Epidermal melanocyte (primary cell): ENCODE measurements at regions not wholly inside any gene's neighbourhood (a gene's known extent, or its start where the extent isn't known, plus 50 kb on each side); places are given as distances from the start of the nearest gene placed in this dataset.

Experiments
- DNase-seq: peaks from one replicate; pipeline ENCODE4 v3.0.0; 2011; ENCODE audit warnings: low spot score; ENCODE audit not compliant: insufficient read length

DNA sequence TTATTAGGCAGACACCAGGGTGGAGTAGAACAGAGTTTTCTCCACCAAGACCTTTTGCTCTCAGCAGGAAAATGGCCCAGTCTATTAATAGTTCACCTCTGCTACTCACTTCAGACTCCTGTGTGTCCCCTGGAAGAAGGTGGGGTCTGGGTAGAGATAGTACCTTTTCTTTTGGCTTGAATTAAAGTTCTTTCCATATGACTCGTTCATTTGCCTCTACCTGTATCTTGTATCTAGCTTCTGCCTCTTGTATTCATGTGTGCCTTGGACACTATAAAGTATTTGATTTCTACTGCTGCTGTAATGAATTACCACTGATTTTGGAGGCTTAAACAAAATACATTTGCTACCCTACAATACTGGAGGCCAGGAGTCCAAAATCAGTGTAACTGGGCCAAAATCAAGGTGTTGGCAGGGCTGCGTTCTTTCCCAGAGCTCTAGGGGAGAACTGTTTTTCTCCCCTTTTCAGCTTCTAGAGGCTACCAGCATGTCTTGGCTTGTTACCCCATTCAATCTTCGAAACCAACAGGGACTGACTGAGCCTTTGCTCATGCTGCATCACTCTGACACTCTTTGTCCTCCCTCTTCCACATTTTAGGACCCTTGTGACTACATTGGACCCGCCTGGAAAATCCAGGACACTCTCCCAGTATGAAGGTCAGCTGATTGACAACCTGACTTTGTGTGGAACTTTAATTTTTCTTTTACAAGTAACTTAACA, 155.6 kb upstream of the PRSS58 start:
- no peak for DNase-seq

DNA sequence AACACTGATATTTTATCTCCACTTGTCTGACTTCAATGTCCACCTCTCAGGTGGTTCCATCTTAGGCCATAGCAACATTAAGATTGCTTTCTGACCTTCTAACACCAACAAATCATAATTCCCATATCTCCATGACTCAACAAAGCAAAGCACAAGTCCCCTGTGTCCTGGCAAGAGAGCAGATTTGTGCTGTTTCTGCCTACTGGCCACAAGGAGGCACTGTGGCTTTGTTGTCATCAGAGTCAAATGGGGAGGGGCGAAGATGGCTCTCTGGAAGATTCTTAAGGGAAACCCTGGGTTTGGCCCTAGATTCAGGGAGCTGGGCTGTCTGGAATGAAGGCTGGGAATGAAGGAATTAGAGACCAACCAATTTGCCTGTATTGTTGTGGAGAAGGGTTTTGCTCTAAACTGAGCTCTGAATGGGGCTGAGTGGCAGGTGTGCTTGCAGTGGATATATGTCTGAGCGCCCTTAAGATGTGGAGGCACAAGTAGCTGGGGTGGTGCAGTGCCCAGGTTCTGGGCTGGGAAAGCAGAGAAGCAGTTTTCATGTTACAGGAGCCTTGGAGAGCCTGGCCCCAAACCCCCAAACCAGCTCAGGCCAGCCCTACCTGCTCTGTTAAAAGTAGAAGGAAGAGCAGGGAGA, 154.8 kb upstream of the PRSS58 start:
- no peak for DNase-seq

DNA sequence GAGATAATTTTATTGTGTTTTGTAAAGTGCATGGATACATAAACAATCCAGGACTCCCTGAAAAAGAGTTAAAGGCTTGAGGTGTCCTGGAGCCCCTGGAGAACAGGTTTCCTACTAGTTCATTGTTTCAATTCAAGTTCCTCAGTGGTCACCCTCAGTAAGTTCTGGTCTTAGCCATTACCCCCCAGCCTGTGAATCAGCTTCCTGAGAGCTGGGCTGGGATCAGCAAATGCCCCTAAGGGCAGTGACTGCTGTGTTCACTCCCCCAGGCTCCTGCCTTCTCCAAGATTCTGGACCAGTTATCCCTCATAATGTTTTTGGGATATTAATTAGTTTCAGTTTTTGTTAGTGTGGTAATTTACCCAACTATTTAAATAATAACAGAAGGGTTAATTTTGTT, 151.6 kb upstream of the PRSS58 start:
- no peak for DNase-seq

DNA sequence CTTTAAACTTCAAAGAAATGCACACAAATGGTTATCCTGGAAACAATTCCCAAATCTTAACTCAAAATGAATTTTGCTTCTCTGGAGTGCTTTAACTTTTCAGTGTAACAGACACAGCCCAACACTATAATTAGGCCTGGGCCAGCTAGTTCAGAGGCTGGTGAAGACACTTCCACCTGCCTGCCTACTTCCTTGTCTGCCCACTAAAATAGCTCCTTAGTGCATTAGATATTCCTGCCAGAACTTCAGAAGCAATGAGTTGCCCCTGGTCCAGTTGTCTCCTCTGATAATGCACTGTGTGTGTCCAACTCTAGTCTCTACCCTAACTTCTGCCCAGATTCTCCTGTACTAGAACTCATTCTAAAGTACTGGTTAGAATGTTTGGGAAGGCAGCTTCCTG, 150.9 kb upstream of the PRSS58 start:
- no peak for DNase-seq

DNA sequence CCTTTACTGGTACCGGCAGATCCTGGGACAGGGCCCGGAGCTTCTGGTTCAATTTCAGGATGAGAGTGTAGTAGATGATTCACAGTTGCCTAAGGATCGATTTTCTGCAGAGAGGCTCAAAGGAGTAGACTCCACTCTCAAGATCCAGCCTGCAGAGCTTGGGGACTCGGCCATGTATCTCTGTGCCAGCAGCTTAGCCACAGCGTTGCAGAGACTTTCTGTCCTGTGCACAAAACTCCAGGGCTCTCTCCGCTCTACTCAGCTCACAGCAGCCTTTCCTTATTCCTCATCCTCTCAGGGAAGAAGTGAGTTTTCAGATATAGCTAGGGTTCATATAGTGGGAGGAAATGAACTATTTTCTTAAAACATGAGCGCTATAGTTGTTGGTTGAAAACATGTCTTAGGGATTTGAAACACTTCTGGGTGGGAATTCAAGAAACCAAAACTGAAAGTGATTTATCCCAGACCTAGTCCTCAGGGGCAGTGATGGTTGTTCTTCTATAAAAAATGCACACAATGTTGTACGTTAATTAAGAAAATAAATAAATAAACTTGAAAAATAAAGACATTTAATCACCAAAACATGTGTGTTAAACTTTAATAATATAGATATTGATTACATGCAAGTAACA, 150.2 kb upstream of the PRSS58 start:
- DNase-seq = no peak

DNA sequence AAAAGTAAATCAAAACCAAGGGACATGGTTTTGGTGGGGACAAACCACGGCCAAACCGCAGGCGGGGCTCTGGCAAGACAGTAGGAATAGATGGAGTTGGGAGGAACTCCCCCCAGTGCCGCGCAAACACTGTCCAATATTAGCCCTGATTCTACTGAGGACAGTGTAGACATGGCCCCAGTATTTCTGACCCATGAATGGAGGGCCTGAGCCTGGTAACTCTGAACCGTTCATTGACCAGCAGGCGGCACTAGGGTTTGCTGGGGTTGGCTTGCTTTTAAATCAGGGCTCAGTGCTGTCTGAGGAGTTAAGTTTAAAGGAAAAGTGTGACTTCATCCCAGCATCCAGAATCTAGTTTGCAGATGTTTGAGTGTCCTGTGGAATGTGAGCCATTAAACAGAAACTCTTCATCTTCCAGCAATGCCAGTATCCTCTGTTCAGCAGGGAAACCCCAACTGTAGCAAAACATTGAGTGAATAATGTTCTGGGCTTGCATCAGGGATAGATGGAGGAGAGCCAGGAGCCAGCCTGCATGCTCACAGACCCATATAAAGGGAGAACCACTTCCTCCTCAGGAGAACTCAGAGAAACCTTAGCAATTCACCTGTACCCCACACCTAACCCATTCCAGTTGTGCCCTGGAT, 147.4 kb upstream of the PRSS58 start:
- DNase-seq = no peak

DNA sequence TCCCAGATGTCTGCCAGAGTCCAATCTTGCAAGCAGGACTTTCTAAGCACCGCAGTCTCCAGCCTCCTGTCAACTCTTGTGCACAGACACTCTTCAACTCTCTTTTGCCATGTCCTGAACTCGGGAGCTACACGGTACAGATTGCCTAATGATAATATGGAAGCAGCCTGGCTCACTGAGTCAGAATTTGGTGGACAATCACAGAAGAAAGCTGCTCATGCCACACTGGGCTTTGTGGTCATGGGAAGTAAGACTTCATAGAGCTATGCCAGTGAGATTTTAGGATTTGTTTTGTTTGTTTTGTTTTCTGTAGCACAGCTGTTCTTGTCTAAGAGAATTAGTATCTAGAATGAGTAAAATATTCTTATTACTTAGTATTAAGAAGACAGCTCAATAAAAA, 144.1 kb upstream of the PRSS58 start:
- DNase-seq = no peak

DNA sequence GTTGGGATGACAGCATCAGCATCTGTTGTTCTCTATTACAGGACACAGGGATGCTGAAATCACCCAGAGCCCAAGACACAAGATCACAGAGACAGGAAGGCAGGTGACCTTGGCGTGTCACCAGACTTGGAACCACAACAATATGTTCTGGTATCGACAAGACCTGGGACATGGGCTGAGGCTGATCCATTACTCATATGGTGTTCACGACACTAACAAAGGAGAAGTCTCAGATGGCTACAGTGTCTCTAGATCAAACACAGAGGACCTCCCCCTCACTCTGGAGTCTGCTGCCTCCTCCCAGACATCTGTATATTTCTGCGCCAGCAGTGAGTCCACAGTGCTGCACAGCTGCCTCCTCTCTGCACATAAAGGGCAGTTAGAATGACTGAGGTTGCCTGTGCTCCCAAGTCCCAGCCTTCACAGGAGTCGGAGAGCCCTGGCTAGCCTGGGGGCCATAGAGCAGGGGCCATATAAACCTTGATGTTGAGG, 142.2 kb upstream of the PRSS58 start:
- no peak for DNase-seq

DNA sequence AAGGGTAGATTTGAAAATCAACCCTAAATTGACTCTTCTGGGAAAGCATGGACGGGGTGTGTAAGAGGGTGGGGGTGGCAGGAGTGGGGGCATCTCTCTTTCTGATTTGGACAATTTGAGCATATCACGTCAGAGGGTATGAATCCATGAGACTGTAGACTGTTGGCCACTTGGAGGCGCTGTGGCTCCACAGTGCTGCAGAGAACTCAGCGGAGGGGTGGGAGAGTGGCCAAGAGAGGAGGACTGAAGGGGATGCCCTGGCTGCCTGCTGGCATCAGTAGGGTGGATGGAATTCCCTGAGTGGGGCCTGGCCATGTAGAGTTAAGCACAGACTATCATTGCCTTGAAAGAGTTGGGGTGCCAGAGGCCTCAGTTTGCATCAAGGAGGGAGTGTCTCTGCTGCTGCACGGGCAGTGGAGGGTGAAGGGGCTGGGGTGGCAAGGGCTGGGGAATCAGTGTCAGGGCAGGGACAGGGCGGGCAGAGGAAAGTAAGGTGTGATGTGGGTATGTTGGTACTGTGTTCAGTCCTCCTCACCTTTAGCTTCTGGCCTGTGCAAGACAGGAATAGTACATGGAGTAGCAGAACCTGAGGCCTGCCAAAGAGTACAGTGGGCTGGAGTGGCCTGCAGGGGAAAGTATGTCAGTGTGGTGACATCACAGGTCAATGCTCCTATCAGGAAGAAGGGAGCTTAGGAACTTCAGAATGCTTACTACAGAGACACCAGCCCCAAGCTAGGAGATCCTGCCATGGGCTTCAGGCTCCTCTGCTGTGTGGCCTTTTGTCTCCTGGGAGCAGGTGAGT, 133.5 kb upstream of the PRSS58 start:
- DNase-seq = no peak

DNA sequence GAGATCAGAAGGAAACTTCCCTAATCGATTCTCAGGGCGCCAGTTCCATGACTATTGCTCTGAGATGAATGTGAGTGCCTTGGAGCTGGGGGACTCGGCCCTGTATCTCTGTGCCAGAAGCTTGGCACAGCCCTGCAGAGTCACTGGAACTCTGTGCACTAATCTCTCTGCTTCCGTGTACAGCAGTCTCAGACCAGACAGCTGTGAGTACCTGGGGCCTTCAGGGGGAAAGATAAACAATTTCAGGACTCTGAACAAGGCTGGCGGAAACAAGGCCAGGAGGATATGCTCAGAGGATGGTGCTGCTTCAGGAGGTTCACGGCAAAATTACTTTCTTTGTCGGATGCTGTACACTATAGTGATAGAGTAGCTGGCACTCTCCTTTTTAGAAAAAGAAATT, 131.7 kb upstream of the PRSS58 start:
- no peak for DNase-seq

DNA sequence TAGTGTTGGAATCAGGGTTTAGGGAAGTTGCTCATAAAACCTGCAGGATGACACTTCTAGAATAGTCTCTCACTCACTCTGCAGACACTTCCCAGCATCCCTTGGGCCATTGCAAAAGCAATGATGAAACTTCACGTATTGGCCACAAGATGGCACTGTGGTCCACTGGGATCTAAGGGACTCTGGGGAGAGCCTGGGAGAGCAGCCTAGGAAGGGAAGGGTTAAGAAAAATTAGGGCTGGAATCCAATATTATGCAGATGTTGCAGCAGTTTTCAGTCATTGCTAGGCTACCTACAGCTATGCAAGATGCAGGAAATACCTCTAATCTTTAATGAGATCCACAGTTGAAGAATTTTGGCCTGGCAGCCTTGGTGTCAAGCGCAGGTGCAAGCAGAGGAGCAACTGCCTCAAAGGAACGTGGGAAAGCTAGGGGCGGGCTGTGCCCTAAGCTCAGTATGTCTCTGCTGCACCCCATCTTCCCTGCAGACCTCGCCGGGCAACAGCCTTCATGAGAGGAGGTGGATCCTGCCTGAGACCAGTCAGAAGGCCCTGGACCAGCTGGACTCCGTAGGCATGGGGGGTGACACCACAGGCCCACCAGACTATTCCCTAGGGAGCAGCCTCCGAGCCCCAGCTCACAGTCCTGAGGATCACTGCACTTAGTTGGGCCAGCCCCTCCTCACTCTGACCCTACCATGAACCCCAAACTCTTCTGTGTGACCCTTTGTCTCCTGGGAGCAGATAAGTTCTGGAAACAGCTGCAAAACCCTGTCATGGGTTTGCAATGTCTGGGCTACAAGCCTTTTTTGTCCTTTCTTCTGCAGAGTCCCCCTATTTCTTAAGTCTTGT, 127.9 kb upstream of the PRSS58 start:
- DNase-seq = no peak

DNA sequence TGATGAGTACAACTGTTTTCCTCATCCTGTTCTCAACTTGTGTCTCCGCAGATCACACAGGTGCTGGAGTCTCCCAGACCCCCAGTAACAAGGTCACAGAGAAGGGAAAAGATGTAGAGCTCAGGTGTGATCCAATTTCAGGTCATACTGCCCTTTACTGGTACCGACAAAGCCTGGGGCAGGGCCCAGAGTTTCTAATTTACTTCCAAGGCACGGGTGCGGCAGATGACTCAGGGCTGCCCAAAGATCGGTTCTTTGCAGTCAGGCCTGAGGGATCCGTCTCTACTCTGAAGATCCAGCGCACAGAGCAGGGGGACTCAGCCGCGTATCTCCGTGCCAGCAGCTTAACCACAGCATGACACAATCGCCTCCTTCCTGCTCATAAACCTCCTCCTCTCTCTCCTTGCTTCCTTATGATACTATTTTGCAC, 126.7 kb upstream of the PRSS58 start:
- DNase-seq = no peak

DNA sequence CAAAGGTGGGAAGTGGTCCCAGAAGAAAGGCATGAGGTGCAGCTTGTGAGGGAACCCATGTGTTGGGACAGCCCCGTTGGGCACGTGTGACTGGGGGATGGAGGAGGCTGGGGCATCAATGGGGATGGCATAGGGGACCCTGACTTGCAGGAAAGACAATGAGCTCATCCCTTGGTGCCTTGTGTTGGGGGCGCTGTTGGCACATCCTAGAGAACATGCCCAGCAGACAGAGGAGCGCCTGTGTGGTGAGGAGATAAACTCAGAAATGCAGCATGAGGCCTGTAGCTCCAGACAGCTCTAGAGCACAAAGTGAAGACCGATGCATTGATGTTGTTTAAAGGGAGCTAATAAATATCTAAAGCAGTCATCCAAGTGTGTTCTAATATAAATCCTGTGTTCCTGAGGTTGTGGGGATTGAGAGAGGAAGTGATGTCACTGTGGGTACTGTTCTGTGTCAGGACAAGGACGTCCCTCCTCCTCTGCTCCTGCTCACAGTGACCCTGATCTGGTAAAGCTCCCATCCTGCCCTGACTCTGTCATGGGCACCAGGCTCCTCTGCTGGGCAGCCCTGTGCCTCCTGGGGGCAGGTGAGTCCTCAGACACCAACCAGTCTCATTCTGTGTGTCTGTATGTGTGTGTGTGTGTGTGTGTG, 126.1 kb upstream of the PRSS58 start:
- no peak for DNase-seq

DNA sequence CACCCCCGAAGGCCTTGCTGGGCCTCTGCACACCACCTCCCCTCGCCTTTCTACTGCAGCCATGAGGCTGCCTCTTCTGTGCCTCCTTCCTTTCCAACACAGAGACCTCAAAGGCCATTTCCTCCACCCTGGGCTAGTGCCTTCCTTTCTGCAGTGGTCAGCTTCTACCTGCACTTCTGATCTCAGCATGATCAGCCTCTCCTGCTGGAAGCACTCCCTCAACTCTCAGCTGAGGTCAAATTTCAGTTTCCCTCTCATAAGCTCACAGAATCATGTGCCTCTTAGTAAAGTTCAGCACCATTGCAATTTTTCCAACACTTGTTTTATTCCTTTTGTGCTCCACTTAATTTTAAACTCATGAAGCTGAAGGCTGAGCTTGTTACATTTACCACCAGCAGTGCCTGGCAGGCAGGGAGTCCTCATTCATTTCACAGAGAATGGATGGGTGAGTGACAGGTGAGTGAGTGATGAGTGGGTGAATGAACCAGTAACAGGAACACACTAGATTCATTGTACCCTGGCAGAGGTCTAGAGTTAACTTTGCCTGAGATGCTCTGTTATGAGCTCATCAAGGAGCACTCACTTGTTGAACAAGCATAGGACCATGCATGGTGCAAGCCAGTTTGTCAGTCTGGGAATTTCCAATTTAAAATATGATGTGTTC, 124.0 kb upstream of the PRSS58 start:
- DNase-seq = no peak

DNA sequence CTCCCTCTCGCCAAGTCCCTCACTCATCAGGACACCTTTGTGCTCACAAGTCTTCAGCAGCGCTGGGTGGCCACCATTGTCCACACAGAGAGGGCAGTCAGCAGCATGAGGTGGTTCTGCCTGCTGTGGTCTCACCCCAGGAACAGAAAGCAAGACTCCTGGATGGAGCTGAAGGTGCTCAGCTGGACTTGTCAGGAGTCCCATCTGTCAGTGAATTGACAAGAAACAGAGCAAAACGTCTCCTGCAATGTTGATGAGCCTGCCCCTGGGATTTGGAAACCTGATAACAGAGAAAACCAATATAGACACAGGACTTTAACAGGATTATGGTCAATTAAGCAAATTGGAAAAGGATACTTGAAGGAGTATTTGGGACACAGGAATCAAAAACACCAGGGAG, 122.2 kb upstream of the PRSS58 start:
- DNase-seq = no peak

DNA sequence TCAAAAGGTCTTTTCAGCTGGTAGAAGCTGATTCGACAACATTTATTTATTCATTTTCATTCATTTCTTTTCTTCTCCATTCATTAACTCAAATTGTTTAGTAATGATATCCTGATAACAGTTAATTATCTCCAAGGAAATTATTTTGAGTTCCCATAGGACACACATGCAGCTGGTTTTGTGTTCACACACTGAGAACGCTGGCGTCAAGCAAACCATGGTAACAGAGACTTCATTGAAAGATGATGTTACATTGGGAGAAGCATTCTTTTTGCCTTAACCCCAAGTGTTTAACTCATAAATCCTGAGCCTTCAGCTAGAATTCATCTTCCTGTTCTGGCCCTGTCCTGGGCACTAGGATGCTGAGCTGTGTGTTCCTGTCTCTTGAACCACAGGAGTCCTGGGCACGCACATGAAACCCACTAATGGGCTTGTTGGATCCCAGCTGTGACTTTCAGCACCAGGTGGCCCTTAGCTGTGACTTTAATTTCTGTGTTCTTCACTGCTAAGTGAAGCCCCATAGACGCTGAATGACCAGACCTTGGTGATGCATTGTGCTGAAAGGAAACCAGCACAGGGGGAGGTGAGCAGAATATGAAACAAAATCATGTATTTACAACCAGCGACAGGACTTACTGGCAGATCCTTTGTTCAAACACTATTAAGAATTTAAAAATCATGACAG, 121.5 kb upstream of the PRSS58 start:
- DNase-seq = no peak

DNA sequence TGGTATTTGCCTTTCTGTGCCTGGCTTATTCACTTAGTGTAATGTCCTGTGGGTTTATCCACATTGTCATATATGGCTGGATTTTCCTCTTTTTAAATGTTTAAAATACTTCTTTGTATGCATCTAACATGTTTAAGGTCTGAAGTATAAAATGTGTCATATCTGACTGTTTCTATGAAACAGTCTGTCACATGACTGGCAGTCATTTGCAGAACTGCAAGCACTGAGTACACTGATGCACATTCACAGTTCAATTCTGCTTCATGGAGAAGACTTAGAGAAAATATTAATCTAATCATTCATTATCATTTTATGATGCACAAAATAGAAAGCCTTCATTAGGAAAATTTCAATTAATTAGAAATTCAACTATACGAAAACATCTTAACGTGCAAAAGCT, 119.7 kb upstream of the PRSS58 start:
- no peak for DNase-seq

DNA sequence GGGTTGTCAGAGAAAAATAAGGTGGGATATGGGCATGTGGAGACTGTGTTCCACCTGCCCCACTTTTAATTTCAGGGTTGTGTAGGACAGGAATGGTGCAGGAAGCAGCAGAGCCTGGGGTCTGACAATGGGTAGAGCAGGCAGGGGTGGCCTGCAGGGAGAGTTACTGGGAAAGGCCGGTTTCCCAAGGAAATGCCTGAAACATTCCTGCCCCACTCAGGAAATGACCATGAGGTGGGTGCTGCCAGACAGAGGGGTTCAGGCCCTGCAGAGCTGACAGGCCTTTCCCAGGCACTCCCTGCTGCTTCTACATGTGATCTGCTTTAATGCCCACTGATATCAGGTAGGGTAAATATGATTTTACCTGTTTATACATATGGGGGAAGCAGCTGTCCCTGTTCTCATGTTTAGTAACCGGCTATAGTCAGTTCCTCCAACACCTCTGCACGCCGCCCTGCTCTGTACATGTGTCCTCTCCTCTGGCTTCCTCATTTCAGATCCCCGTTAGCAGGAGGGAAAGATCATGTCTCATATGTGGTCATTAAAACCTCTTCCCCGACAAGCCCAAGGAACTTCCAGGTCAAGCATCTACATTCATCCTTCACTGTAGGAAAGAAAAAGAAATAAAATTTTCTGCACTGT, 118.6 kb upstream of the PRSS58 start:
- DNase-seq = no peak
